Ishikawa (cell line): ENCODE measurements at regions not wholly inside any gene's neighbourhood (a gene's known extent, or its start where the extent isn't known, plus 50 kb on each side); places are given as distances from the start of the nearest gene placed in this dataset.

Experiments used
- CEBPB ChIP-seq: IDR thresholded peaks from 2 replicates; pipeline ENCODE4 v1.6.1; 2012
- CREB1 ChIP-seq: IDR thresholded peaks from 2 replicates; pipeline ENCODE4 v1.6.1; 2012; ENCODE audit warnings: low read depth
- EGR1 ChIP-seq: IDR thresholded peaks from 2 replicates; pipeline ENCODE4 v1.6.1; 2012
- EP300 ChIP-seq: IDR thresholded peaks from 2 replicates; pipeline ENCODE4 v1.6.1; 2012; ENCODE audit warnings: borderline replicate concordance
- FOXM1 ChIP-seq: IDR thresholded peaks from 2 replicates; pipeline ENCODE4 v1.6.1; 2012; ENCODE audit warnings: low read depth, borderline replicate concordance
- MAX ChIP-seq: IDR thresholded peaks from 2 replicates; pipeline ENCODE4 v1.6.1; 2012
- NFIC ChIP-seq: IDR thresholded peaks from 2 replicates; pipeline ENCODE4 v1.6.1; 2012
- RAD21 ChIP-seq: IDR thresholded peaks from 2 replicates; pipeline ENCODE4 v1.6.1; 2012; ENCODE audit warnings: low read depth
- TAF1 ChIP-seq: IDR thresholded peaks from 2 replicates; pipeline ENCODE4 v1.6.1; 2012; ENCODE audit warnings: low read depth, mild to moderate bottlenecking
- TCF12 ChIP-seq: IDR thresholded peaks from 2 replicates; pipeline ENCODE4 v1.6.1; 2012; ENCODE audit warnings: low read depth
- TEAD4 ChIP-seq: IDR thresholded peaks from 2 replicates; pipeline ENCODE4 v1.6.1; 2012
- YY1 ChIP-seq: IDR thresholded peaks from 2 replicates; pipeline ENCODE4 v1.6.1; 2012; ENCODE audit warnings: low read depth
- ZBTB7A ChIP-seq: IDR thresholded peaks from 2 replicates; pipeline ENCODE4 v1.6.1; 2012; ENCODE audit warnings: low read depth
- TF ChIP-seq, protein P1 (sequence below): IDR thresholded peaks from 2 replicates; pipeline ENCODE4 v1.6.1; 2012
- TF ChIP-seq, protein P2 (sequence below): IDR thresholded peaks from 2 replicates; pipeline ENCODE4 v1.6.1; 2012; ENCODE audit warnings: low read depth, mild to moderate bottlenecking

DNA sequence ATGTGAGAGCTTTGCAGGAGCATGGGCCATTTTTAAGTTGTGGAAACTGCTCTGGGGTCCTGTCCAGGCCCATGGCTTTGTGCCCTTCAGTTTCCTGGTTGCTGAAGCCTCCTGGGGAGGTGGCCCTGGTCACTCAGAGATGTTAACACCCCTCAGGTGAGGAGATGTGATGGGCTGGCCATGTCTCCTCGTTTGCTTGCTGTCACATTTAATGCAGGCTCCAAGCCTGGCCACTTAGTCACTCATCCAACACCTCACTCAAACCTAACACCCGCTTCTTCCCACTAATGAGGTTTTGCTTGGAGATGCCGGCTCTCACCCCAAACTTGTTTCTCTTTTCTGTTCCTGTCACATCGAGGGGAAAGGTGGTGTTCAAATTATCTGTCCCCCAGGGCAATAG lies 192.7 kb downstream of the PTPRU start:
- TF ChIP-seq MAX (no peak), EGR1 (no peak), ZBTB7A (no peak), EP300 (no peak), TAF1 (no peak), YY1 (no peak), FOXM1 (no peak)
- TF ChIP-seq, protein P1, sequence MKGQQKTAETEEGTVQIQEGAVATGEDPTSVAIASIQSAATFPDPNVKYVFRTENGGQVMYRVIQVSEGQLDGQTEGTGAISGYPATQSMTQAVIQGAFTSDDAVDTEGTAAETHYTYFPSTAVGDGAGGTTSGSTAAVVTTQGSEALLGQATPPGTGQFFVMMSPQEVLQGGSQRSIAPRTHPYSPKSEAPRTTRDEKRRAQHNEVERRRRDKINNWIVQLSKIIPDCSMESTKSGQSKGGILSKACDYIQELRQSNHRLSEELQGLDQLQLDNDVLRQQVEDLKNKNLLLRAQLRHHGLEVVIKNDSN = no peak

DNA sequence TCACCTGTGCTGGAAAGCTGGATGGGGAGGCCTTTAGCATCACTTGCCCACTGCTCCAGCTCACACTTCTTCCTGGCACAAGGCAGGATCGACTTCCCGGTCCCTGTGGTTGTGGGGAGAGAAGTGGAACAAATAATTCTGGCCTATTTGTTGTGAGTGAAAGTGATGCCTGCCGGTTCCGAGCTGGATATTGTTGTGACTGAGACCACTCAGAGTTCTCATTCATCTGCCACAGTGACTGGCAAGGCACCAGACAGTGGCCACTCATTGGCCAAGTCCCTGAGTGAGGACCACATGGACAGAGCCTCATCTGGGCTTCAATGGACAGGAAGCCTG lies 191.9 kb downstream of the PTPRU start:
- TF ChIP-seq NFIC (no peak), MAX (no peak), EP300 (no peak), YY1 (no peak), CREB1 (no peak), TCF12 (no peak), EGR1 (no peak), TAF1 (no peak), RAD21 (no peak), TEAD4 (no peak), ZBTB7A (no peak), CEBPB (no peak), FOXM1 (no peak)
- TF ChIP-seq, protein P2, sequence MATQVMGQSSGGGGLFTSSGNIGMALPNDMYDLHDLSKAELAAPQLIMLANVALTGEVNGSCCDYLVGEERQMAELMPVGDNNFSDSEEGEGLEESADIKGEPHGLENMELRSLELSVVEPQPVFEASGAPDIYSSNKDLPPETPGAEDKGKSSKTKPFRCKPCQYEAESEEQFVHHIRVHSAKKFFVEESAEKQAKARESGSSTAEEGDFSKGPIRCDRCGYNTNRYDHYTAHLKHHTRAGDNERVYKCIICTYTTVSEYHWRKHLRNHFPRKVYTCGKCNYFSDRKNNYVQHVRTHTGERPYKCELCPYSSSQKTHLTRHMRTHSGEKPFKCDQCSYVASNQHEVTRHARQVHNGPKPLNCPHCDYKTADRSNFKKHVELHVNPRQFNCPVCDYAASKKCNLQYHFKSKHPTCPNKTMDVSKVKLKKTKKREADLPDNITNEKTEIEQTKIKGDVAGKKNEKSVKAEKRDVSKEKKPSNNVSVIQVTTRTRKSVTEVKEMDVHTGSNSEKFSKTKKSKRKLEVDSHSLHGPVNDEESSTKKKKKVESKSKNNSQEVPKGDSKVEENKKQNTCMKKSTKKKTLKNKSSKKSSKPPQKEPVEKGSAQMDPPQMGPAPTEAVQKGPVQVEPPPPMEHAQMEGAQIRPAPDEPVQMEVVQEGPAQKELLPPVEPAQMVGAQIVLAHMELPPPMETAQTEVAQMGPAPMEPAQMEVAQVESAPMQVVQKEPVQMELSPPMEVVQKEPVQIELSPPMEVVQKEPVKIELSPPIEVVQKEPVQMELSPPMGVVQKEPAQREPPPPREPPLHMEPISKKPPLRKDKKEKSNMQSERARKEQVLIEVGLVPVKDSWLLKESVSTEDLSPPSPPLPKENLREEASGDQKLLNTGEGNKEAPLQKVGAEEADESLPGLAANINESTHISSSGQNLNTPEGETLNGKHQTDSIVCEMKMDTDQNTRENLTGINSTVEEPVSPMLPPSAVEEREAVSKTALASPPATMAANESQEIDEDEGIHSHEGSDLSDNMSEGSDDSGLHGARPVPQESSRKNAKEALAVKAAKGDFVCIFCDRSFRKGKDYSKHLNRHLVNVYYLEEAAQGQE = no peak
- TF ChIP-seq, protein P1 = no peak

DNA sequence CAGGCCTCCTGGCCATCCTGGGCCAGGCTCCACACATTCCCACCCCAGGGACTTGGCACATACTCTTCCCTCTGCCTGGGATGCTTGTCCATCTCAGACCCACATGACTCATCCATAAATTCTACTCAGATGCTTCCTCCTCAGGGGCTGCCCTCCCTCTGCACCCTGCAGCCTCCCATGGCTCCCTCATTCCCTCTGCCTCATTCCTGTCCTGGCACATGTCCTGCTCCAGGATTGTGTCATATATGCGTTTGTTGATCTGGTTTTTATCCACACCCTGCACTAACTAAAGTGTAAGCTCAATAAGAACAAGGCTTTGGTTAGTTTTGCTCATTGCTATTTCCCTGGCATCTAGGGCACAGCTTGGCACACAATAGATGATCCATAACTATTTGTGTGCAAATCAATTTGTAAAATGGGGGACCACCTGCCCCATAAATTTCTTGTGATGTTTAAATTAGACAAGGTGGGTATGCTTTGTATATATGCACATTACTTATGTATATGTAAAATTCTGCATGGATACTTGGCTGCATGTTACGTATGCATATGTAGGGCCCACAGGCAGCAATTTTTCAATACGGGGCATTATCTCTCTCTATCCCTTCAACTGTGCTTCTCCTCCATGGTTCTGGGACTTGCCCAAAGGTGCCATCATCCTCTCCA lies 191.4 kb downstream of the PTPRU start:
- TF ChIP-seq TAF1 = no peak
- TF ChIP-seq EP300 = no peak
- TF ChIP-seq ZBTB7A = no peak
- no peak for TF ChIP-seq CREB1
- no peak for TF ChIP-seq CEBPB
- TF ChIP-seq, protein P2 = no peak
- no peak for TF ChIP-seq FOXM1
- no peak for TF ChIP-seq TEAD4
- TF ChIP-seq YY1 = no peak
- no peak for TF ChIP-seq RAD21
- no peak for TF ChIP-seq NFIC
- TF ChIP-seq TCF12 = no peak

DNA sequence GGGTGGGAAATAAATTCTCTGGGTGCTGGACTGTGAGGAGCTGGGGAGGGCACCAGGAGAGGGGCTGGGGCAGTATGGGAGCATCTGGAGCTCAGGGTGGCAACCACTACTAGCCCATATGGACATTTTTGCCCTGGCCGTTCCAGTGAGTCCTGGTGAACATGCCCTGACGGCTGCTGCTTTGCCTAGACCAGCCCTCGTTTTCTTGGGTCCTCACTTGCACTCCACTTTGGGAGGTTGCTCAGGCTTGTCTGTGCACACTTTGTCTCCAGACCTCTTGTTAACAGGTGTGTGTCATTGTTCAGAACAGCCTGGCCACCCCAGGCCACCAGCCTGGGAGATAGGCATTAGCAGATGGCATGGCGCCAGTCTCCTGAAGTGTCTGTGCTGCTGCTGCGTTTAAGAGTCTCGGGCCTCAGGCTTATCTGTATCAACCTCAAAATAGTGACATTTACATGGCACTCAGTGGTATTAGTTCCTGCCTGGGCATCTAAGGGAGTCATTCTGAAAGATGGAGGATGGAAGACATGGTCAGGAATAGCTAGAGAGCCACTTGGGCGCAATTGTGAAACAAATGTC lies 190.5 kb downstream of the PTPRU start:
- no peak for TF ChIP-seq TCF12
- TF ChIP-seq, protein P2 = no peak
- no peak for TF ChIP-seq EGR1
- no peak for TF ChIP-seq CEBPB
- no peak for TF ChIP-seq TAF1
- TF ChIP-seq CREB1 = no peak
- TF ChIP-seq RAD21 = no peak
- no peak for TF ChIP-seq MAX
- no peak for TF ChIP-seq EP300
- TF ChIP-seq, protein P1 = no peak
- no peak for TF ChIP-seq NFIC
- TF ChIP-seq TEAD4 = no peak
- TF ChIP-seq ZBTB7A = no peak
- TF ChIP-seq YY1 = no peak
- TF ChIP-seq FOXM1 = no peak
